GM18907 (cell line): ENCODE measurements at regions not wholly inside any gene's neighbourhood (a gene's known extent, or its start where the extent isn't known, plus 50 kb on each side); places are given as distances from the start of the nearest gene placed in this dataset.

ENCODE experiments used
- ATAC-seq: cut with Tn5 transposase; IDR thresholded peaks from one replicate; pipeline ENCODE4 v1.9.1; 2021; ENCODE audit warnings: mild to moderate bottlenecking, moderate library complexity; ENCODE audit not compliant: unreplicated experiment

DNA sequence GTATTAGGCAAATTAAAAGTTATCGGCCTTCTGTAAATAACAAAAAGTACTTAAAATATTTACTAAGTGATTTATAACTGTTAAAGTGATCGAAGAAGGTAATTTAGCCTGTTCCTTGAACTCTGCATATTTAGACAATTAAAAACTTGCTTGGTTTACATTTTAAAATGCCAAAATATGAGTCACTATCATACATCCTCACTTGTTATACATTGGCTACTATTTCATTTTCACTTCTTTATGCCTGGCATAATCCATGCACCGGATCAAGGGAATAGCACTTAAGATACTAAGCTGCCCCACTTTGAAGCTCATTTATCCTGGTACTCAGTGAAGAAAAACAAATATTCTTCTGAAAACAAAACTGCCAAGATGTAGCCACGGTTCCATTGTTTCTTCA is 344.6 kb downstream of the UBE3D start:
- no peak for ATAC-seq

DNA sequence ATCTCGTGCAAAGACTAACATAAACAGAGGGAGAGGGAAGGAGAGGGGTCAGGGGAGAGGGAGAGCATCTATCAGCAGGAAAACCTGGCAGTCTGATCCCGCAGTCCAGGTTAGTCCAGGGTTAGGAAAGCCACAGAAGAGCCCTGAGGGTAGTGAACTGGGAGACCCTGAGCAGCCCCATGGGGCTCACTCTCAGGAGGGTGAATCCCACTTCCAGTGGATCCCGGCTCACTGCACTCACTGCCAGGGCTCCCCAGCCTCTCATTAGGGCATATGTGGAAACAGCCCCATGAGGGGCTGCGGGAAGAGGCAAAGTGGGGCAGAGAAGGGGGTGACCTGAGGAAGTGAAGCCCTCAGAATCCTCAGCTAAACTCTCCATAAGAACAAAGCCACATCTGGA is 329.9 kb downstream of the UBE3D start:
- ATAC-seq = no peak

DNA sequence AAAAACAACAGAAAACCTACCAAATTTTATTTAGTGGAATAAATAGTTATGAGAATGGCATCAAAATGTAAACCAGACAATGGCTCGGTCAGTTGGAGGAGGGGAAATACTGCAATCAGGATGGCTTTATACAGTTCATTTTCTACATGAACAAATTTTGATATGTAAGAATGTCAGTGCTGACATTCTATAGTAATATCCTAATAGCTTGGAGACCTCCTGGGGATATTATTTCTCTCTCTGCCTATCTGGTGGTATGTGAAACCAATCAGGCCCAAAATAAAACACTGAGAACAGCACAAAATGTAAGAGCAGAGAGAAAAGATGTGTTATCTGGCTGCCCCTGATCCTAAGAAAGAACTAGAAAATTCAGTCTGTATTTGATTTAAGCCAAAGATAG is 327.7 kb downstream of the UBE3D start:
- no peak for ATAC-seq

DNA sequence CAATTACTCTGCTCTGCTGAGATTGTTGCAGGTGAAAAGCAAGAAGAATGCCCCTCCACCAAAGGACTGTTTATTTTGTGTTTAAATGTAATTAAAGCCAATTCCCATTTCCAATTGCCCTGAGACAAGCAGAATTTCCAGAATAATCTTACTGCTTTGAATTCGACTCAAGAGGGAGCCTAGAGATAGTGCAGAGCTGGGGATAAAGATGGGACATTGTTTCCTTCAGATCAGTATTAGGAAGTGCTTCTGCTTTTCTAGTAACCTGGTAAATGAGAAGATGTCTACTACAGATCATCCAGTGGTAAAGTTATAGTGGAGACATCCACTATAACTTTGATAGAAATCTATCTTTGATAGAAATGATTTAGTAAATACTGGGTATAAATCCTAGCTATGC is 326.9 kb downstream of the UBE3D start:
- ATAC-seq = no peak

DNA sequence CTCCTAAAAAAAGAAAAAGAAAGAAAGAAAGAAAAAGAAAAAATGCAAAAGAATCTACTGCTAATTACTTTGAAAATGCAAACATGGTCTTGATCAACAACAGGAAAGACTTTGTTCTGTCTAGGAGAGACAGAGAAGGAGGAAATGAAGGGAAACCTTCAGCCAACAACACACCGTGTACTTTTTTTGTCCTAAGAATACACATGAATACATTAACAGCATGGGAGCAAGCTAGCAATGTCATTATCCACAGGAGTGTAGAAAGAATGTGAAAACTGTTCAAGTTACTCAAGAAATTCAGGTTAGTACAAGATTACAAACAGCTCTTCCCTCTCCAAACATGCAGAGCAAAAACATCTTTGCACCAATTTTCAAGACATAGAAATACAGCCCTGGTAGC is 326.3 kb downstream of the UBE3D start:
- ATAC-seq = no peak

DNA sequence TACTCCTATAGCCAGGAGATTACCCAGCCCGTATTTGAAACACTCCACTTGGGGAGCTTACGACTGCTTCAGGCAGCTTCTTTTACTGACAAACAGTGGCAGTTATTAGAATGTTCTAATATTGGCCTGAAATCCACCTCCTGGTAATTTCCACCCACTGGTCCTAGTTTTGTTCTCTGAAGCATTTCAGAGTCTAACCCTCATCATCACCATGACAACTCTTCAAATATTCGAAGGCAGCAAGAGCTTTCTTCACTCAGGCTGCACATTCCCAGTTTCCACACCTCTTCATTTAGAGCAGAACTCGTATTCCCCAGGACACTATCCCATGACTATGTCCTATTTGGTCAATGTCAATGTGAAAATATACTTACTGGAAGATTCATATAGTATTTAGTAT is 325.6 kb downstream of the UBE3D start:
- no peak for ATAC-seq

DNA sequence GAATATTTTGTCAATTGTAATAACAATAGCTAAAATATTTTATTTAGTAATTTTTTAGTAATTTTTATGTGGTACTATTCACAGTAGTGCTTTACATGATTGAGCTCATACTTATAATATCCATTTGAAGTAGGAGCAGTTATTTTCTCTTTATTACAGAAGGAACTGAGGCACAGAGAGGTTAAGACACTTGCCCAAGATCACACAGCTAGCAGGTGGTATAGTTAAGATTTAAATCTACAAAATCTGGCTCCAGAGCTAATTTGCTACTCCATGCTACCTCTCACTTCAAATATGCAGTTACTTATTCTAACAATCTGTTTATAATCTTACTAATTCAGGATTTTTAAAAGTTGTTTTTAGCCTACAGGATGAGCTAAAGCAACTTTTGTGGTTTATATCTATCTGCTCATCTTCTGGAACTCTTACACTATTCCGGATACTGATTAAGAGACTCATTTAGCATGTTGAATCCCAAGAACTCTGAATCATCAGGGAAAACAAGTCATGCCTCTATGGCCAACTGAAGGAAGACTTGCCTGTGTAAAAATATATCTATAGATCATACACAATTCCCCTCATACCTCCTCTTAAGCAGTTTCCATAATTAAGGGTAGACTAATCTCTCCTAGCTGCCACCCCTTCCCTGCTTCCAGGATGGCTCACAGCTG is 324.2 kb downstream of the UBE3D start:
- no peak for ATAC-seq

DNA sequence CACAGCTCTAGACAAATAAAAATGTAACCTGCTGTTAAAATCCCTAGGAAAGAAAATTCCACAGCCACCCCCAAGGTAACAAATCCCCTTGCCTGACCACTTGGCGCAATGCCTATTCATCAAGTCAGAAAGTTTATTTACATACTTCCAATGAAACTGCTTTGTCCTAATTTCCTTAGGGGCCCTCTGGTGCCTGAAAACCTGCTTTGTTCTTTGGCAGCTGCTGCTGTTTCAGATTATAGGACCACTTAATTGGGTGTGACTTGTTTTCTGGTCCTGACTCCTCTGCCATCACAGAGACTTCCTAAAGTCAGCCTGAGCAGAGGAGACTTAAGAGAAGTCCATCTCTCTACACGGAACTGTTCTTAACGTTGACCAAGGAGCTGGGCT is 323.6 kb downstream of the UBE3D start:
- no peak for ATAC-seq

DNA sequence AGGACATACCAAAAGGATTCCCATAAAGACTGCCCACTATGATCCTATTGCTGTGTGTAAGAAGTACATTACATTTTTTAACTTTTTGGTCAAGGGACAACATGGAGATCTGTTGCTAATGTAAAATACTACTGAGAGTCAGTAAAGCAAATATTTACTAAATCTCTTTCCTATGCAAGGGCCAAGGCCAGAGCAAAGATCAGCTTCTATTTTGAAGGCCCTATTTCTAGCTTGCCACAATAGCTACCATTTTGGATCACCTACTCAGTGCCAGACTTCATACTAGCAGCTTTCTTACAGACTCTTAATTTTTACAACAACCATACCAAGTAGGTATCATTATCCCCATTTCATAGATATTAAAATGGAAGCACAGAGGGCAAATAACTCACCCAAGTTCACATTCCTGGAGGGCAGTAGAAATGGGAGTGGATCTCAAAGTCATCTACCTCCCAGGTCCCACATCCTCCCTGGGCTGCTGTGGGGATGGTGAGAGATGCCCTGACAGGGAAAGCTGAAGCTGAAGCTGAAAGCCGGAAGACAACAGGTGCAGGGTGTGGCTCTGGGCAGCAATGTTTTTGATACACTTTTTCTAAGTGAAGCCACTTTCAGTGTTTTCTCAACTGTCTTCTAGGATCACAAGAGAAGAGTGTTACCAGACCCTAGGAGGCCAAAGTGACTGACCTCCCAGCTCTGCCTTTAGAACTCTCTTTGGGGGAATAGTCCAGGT is 321.2 kb downstream of the UBE3D start:
- no peak for ATAC-seq

DNA sequence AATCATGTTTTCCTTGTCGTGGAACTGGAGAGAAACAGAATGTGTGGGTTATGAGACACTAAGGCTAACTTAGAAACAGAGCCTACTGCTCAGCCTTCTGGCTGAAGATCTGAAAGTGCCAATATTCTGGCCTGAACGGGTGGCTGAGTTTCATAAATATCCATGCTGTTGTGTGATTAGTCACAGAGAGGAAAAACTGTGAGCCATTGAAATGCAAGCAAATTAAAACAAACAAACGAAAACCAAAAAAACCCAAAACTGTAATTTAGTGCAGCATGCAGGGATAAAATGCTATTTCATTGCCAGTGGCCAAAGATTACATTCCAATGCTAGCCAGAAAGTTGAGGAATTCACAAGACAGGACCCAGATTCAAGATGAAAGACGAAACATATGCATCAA is 315.1 kb downstream of the UBE3D start:
- no peak for ATAC-seq

DNA sequence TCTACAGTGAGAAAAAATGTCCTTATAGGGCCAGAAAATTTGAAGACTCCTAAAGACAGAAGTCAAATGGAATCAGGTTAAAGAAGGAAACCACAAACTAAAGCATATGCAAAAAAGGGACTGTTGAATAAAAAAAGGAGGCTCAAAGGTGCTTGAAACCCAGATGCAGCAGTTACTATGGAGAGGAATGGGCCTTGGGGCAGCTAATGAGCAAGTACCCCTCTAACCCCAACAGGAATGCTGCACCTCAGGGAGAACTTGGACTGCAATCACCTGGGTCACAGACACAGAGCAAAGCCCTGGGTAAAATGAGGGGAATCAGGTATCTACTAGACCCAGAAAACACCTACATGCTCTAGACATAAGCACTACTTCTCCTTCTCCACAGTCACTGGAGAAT is 313.9 kb downstream of the UBE3D start:
- ATAC-seq = no peak

DNA sequence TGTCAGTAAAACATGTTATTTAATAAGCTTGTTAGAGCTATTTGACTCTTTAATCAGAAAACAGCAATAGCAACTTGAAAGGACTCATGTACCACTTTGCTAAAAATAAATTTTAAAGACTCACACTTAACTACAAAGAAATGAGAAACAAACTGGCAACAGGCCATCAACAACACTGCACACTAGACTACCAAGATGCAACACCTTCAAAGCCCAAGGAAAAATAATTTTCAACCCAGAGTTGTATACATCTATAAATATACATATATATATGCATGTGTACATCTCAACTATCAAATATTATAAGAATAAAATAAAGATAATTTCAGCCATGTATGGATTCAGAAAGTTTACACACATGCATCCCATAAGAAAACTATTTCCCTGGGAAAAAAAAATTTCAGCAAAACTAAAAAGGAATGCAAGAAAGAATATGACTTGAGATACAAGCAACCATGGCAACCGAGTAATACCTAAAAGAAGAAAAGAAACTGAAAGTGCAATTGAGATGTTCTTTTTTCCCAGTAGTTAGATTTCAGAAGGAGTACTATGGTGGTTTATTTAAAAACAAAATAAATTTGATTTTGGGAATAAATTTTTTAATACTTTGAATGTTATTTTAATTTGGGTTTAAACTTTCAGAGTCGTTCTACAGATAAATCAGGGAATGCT is 303.8 kb downstream of the UBE3D start:
- ATAC-seq = no peak

DNA sequence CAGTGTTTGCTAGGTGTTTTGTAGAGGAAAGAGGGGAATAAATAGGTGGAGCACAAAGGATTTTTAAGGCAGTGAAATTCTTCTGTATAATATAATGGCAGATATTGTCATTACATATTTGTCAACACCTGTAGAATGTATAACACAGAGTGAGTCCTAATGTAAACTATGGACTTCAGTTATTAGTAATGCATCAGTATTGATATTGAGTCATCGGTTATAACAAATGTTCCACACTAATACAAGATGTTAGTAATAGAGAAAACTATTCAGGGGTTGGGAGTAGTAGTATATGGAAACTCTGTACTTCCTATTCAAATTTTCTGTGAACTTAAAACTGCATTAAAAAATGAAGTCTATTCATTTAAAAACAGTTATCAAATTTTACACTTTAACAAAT is 299.2 kb downstream of the UBE3D start:
- ATAC-seq = no peak

DNA sequence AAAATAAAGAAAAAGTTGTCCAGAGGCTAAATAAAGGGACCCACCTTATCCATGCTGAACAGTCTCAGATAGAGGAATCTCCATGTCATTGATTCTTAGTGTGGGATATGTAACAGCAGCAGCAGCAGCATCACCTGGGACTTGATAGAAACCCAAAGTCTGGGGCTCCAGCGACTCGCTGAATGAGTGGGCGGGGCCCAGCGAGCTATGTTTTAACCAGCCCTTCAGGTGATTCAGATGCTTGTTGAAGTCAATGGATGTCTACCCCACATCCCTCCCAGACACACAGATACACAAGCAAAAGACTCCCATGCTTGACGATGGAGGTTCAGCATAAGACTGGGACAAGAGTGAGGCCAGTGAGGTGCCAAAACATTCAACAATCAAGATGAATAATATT is 298.6 kb downstream of the UBE3D start:
- ATAC-seq = no peak

DNA sequence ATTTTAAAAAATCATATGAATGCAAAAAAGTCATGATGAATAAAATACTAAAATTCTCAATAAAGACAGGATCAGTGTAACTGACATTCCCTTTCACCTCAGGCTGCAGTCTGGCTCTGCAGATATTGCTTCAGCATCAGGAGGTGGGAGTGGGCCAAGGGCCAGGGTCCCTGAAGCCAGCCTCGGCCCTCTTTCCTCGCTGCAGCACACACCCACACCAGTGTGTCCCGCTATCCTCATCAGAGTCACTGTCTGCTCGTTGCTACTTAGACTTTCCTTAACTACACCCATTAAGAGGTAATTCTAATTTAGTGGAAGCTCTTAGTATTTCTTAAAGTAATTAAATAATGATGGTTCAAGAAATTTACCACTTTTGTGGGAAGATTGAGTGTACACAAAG is 298.2 kb downstream of the UBE3D start:
- no peak for ATAC-seq

DNA sequence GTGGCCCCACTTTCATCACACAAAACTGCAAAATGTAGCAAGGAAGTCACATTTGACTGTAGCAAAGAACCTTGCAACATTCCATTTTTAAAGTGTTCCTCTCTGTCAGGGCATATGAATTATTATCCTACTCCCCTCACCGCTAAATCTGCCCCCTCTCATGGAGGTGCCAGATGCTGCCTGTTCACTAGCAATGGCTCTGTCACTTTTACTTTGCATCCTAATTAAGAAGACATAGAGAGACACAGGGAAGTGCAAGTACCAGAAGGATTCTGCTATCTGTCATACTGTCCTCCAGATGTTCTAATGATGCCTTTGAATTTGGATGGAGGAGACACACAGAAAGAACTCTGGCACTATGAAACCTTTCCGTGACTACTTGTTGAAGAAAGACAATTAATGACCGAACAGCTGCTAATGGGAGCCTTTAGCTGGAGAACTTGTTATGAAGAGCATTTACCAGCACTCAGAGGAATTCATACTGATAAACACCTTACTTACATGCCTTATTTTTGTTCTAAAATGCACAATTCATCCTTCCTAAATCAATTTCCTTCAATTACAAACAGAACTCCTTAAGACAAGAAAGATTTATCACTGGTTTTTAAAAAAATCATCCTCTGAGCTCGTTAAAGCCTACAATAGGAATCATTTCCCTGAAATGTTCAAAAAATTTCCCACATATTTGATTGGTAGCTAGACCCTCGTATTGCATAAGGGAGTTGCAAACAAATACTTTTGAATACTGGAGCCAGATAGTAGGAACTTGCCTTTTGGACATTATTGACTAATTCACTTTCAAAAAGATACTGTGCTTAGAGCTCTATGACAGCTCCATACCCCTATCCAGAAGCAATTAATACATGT is 292.6 kb downstream of the UBE3D start:
- no peak for ATAC-seq

DNA sequence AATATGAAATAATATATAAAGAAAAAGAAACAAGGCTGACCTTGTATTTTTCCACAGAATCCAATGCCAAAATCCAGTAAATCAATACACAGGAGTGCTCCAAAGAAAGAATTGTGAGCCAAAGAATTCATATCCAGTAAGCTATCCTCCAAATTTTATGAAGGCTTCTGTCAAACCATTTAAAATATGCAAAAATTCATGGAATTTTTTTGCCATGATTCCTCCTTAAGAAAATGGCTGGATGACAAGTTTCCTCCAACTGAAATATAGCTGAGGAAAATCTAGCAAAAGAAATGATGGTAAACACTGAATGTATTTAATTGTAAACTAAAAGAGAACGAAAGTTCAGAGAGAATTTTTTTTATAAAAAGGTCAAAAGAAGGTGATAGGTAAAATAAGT is 290.3 kb downstream of the UBE3D start:
- ATAC-seq = no peak

DNA sequence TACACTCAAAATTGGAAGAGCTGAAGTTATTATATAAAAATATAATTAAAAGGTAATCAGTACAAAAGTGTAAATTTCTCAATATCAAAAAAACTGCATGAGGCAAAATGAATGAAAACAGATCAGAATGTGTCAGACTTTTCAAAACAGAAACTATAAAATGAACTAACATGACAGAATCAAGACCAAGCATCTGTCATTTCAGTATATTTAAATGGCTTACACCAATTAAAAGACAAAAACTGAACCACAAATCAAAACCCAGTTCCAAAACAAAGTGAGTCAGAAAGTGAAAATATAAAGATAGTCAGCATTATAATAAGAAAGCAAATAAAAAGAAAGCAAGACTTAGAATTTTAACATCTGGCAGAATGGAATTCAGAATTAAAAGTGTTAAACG is 289.7 kb downstream of the UBE3D start:
- ATAC-seq = no peak

DNA sequence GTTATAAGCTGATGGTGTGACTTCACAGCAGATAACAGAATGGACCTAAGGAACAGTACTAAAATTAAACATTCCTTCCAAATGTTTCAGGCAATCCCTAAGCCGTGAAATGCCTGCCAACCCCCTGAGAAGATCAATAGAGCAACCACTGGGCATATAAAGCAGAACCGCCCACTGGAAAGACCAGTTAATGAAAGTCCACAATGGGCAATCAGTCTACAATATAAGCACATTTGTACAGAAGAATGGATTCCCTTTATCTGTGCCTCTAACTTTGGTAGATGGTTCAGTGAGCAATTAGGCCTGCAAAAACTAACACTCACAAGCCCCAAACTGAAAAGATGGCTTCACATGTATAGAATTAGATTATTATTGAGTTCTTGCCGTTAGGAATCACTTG is 286.6 kb downstream of the UBE3D start:
- no peak for ATAC-seq

DNA sequence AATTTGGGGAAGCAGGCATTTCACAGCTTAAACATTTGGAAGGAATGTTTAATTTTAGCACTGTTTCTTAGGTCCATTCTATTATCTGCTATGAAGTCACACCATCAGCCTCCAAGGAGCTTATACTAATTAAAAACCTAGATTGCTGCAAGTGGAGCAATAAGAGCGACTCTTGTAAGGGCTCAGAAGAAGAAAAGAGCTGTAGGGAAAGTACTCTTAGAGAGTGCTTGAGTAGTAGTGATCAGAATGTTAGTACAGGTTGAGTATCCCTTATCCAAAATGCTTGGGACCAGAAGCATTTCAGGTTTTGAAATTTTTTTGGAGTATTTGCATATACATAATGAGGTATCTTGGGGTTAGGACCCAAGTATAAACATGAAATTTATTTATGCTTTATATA is 285.3 kb downstream of the UBE3D start:
- ATAC-seq = no peak

DNA sequence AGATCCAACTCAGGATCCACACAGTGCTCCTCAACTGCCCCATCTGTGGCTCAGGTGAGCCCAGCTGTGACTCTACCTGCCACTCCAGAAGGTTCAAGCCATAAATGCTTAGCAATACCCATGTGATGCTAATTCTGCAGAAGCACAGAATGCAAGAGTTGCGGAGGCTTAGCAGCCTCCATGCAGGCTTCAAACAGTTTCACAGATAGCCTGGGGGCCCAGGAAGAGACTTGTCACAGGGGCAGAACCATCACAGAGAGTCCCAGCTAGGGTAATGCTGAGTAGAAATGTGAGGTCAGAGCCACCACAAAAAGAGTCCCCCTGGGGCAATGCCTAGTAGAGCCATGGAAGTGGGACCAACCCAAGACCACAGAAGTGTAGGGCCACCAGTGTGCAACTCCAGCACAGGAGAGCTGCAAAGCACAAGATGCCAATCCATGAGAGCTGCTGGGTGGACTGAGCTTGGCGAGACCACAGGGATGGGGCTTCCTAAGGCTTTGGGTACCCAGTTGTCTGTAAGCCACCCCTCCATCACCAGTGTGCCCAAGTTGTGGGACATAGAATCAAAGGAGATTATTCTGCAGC is 283.9 kb downstream of the UBE3D start:
- no peak for ATAC-seq
